ENCODE measurements at regions not wholly inside any gene's neighbourhood (a gene's known extent, or its start where the extent isn't known, plus 50 kb on each side); places are given as distances from the start of the nearest gene placed in this dataset.

DNA sequence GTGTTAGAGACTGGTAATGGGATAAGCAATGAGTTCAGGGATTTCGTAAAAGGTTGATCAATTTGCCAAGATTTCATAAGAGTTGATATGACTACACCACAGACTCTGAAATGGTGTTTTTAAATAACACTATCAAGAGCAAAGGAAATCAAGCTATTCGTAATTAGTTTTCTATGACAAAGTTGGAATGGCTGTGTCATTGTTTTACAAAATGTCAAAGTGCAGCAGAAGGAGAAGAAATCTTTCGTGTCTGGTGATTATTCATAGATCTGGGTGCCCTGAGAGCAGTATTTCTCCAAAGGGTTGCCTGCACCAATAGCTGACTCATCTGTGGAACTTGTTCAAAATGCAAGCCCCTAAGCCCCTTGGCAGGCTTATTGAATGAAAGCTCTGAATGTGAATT is 70.1 kb downstream of the NABP1 start:
- 78% methylated on average over 3 of the region's 3 CpGs for WGBS (ENCODE audit: low lambda C conversion rate, missing lambda C conversion rate)
- H3K27me3 ChIP-seq = no peaks in the 10 kb centered on the region
- no peaks in the 10 kb centered on the region for H3K4me1 ChIP-seq (ENCODE audit: insufficient read depth)
- no peak overlapping the region for H3K27ac ChIP-seq
- H3K9me3 ChIP-seq (ENCODE audit: low read depth) = no peaks in the 10 kb centered on the region
- H3K9me2 ChIP-seq (replicated peaks; ENCODE audit: insufficient read depth) = no peaks in the 10 kb centered on the region
- no peak for DNase-seq (ENCODE audit: low spot score)
- H3K79me2 ChIP-seq = no peaks in the 10 kb centered on the region
- H3K4me2 ChIP-seq = no peak overlapping the region
- TF ChIP-seq EZH2phosphoT487 (IDR thresholded peaks at IDR 0.05; ENCODE audit: low read depth, severe bottlenecking, unreplicated experiment) = no peak
- TF ChIP-seq EZH2 (IDR thresholded peaks at IDR 0.05; ENCODE audit: borderline replicate concordance) = no peak
- TF ChIP-seq, protein P1, sequence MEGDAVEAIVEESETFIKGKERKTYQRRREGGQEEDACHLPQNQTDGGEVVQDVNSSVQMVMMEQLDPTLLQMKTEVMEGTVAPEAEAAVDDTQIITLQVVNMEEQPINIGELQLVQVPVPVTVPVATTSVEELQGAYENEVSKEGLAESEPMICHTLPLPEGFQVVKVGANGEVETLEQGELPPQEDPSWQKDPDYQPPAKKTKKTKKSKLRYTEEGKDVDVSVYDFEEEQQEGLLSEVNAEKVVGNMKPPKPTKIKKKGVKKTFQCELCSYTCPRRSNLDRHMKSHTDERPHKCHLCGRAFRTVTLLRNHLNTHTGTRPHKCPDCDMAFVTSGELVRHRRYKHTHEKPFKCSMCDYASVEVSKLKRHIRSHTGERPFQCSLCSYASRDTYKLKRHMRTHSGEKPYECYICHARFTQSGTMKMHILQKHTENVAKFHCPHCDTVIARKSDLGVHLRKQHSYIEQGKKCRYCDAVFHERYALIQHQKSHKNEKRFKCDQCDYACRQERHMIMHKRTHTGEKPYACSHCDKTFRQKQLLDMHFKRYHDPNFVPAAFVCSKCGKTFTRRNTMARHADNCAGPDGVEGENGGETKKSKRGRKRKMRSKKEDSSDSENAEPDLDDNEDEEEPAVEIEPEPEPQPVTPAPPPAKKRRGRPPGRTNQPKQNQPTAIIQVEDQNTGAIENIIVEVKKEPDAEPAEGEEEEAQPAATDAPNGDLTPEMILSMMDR (IDR thresholded peaks at IDR 0.05; ENCODE audit: poor library complexity) = no peak
- no peak overlapping the region for H3K4me3 ChIP-seq
- H3K36me3 ChIP-seq (replicated peaks; ENCODE audit: insufficient read depth, low read depth) = no peaks in the 10 kb centered on the region
- no peak overlapping the region for H2AFZ ChIP-seq
- no peaks in the 10 kb centered on the region for H4K20me1 ChIP-seq (ENCODE audit: insufficient read depth, poor library complexity, severe bottlenecking)

- Histone ChIP-seq H3K27me3 (no peaks in the 10 kb centered on the region), H3K4me3 (no peak overlapping the region), H2AFZ (no peak overlapping the region), H3K4me1 (ENCODE audit: insufficient read depth) (no peaks in the 10 kb centered on the region), H3K79me2 (no peaks in the 10 kb centered on the region), H3K4me2 (no peak overlapping the region), H3K36me3 (replicated peaks; ENCODE audit: insufficient read depth, low read depth) (no peaks in the 10 kb centered on the region), H3K27ac (no peak overlapping the region), H4K20me1 (ENCODE audit: insufficient read depth, poor library complexity, severe bottlenecking) (no peaks in the 10 kb centered on the region), H3K9me2 (replicated peaks; ENCODE audit: insufficient read depth) (no peaks in the 10 kb centered on the region), H3K9me3 (ENCODE audit: low read depth) (no peaks in the 10 kb centered on the region)
- 75% methylated on average over 1 of the region's 1 CpG for WGBS (ENCODE audit: low lambda C conversion rate, missing lambda C conversion rate)
- no peak for DNase-seq (ENCODE audit: low spot score)
- TF ChIP-seq, protein P1 (IDR thresholded peaks at IDR 0.05; ENCODE audit: poor library complexity) = no peak
- no peak for TF ChIP-seq EZH2 (IDR thresholded peaks at IDR 0.05; ENCODE audit: borderline replicate concordance)
- no peak for TF ChIP-seq EZH2phosphoT487 (IDR thresholded peaks at IDR 0.05; ENCODE audit: low read depth, severe bottlenecking, unreplicated experiment)
Observed at GRCh38 chr2:191748528-191749180, 70.7 kb downstream of the NABP1 start.

DNA sequence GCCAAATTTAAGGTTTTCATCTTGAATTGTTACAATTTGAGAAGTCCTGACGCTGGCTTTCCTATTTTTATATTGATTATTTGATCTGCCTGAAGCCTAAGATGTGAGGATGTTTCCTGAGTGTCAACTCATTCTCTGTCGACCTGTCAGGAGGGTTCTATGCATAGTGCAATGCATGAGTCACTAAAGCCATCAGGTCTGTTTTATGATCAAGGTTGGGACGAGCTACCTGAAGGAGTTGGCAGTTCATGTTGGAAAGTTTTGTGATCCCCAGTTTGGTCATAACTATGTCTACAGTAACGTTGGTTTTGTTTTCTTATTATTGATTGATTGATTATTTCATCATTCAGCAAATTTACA is 71.2 kb downstream of the NABP1 start:
- no peaks in the 10 kb centered on the region for H3K36me3 ChIP-seq (replicated peaks; ENCODE audit: insufficient read depth, low read depth)
- TF ChIP-seq EZH2phosphoT487 (IDR thresholded peaks at IDR 0.05; ENCODE audit: low read depth, severe bottlenecking, unreplicated experiment) = no peak
- TF ChIP-seq, protein P1 (IDR thresholded peaks at IDR 0.05; ENCODE audit: poor library complexity) = no peak
- no peak for TF ChIP-seq EZH2 (IDR thresholded peaks at IDR 0.05; ENCODE audit: borderline replicate concordance)
- no peak for DNase-seq (ENCODE audit: low spot score)
- H3K27ac ChIP-seq = no peak overlapping the region
- no peaks in the 10 kb centered on the region for H3K9me3 ChIP-seq (ENCODE audit: low read depth)
- no peak overlapping the region for H2AFZ ChIP-seq
- H4K20me1 ChIP-seq (ENCODE audit: insufficient read depth, poor library complexity, severe bottlenecking) = no peaks in the 10 kb centered on the region
- H3K9me2 ChIP-seq (replicated peaks; ENCODE audit: insufficient read depth) = no peaks in the 10 kb centered on the region
- no peaks in the 10 kb centered on the region for H3K79me2 ChIP-seq
- no peak overlapping the region for H3K4me2 ChIP-seq
- H3K4me3 ChIP-seq = no peak overlapping the region
- H3K4me1 ChIP-seq (ENCODE audit: insufficient read depth) = no peaks in the 10 kb centered on the region
- H3K27me3 ChIP-seq = no peaks in the 10 kb centered on the region
- 76% methylated on average over 4 of the region's 4 CpGs for WGBS (ENCODE audit: low lambda C conversion rate, missing lambda C conversion rate)
